ENCODE measurements at regions not wholly inside any gene's neighbourhood (a gene's known extent, or its start where the extent isn't known, plus 50 kb on each side); places are given as distances from the start of the nearest gene placed in this dataset.

DNA sequence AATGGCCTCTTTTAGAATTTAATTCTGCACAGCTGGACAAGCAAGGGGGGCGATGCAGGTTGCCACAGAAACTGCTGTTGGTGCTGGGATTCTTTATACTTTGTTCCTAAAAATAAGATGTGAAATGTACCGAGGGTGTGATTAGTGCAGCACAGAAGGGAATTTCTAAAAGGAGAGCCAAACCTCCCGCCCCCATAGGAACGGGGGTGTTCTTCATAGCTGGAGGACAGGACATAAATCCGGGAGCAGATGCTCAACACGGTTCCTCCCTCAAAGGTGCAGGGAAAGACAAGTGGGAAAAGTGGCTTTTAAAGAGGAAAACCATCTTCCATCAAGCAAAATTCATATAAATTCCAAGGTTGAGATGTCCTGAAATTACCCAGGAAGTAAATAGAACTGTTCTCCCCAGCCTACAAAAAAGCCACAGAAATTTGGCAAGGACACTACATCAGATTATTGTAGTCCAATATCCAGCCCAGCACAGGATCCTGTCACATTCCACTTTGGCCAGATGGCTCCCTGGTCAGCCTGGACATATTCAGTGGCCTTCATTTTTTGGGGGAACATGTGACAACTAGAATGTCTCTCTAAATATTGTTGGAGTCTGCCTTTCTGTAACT is 51.4 kb upstream of the TMX1 start:
- TF ChIP-seq CTCF (conservative IDR thresholded peaks at IDR 0.05; ENCODE audit: low read depth, low read length), result no peak
- H3K4me3 ChIP-seq (ENCODE audit: low read length), result no peak overlapping the region
- no peak for DNase-seq (ENCODE audit: low read depth)

DNA sequence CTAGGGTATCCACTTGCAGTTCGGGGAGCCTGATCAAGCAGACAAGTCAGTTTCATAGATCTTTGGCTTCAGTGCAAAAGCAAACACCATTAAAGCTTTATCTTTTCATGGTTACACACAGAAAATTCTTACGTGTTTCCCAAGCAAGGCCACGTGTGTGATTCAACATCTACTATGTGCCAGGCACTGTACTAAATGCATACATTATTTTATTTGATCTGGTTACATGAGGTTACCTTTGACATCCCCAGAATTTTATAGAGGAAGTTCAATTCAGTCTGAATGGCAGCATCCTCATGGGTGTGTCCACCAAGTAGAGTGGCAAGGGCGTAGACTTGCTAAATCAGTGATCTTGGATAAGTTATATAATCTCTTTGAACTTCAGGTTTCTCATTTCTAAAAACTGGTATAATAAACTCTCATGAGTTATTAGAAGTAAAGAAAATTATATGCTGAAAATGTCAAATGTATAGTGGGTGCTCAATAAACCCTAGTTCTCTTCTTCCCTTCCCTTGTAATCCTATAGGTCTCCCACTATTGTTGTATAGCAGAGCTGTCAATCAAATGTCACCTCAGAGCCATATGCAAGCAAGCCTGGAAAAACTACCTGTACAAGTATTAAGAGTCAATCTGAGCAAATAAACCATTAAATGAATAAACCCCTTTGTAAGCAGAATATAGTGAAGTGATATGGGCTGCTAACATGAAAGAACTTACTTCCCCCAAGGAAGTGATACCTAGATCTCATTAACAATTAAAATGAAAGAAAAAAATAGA is 50.3 kb upstream of the TMX1 start:
- H3K4me3 ChIP-seq (ENCODE audit: low read length), result no peak overlapping the region
- no peak for DNase-seq (ENCODE audit: low read depth)
- TF ChIP-seq CTCF (conservative IDR thresholded peaks at IDR 0.05; ENCODE audit: low read depth, low read length), result no peak
